ENCODE measurements at regions not wholly inside any gene's neighbourhood (a gene's known extent, or its start where the extent isn't known, plus 50 kb on each side); places are given as distances from the start of the nearest gene placed in this dataset.

GRCh38 chr4:170672381-170672965, 582.7 kb upstream of the AADAT start:
- TF ChIP-seq, protein P1, sequence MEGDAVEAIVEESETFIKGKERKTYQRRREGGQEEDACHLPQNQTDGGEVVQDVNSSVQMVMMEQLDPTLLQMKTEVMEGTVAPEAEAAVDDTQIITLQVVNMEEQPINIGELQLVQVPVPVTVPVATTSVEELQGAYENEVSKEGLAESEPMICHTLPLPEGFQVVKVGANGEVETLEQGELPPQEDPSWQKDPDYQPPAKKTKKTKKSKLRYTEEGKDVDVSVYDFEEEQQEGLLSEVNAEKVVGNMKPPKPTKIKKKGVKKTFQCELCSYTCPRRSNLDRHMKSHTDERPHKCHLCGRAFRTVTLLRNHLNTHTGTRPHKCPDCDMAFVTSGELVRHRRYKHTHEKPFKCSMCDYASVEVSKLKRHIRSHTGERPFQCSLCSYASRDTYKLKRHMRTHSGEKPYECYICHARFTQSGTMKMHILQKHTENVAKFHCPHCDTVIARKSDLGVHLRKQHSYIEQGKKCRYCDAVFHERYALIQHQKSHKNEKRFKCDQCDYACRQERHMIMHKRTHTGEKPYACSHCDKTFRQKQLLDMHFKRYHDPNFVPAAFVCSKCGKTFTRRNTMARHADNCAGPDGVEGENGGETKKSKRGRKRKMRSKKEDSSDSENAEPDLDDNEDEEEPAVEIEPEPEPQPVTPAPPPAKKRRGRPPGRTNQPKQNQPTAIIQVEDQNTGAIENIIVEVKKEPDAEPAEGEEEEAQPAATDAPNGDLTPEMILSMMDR (IDR thresholded peaks at IDR 0.05), result no peak
- no peak for TF ChIP-seq POLR2A (IDR thresholded peaks at IDR 0.05)

Measured in esophagus squamous epithelium (tissue), 4 donors.